NCI-H510A (cell line): ENCODE measurements at regions not wholly inside any gene's neighbourhood (a gene's known extent, or its start where the extent isn't known, plus 50 kb on each side); places are given as distances from the start of the nearest gene placed in this dataset.

Source experiments
- DNase-seq: peaks from one replicate; lab custom pipeline; 2025; lab: John Stamatoyannopoulos, UW

- no peak for DNase-seq
Measured at GRCh38 chr5:121199216-121199999, 652.3 kb upstream of the FTMT start.

GRCh38 chr5:121218086-121218485, 633.6 kb upstream of the FTMT start:
- no peak for DNase-seq

- no peak for DNase-seq
Measured at GRCh38 chr5:121221483-121221882, 630.2 kb upstream of the FTMT start.

- no peak for DNase-seq
Measured at GRCh38 chr5:121226765-121227164, 624.9 kb upstream of the FTMT start.

- DNase-seq: no peak
Measured at GRCh38 chr5:121239951-121240350, 611.7 kb upstream of the FTMT start.

GRCh38 chr5:121246971-121247370, 604.7 kb upstream of the FTMT start:
- no peak for DNase-seq

GRCh38 chr5:121251954-121252353, 599.7 kb upstream of the FTMT start:
- no peak for DNase-seq

DNA sequence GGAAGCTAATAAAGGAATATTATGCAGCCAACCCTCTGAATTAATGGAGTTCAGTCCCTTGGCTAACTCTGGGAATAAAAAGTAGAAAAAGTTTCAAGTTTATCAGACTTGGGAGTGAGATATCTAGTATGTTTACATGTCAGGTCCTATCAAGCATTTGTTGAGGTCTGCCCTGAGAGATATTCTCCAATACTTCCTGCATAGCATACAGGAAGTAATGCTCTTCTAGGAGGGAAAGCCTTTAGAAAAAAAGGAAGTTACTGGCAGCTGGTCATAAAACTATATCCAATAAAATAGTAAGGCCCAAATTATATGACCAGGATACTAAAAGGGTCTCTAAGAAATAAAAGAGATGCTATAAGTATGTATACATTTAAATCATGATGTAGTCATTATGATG, 594.1 kb upstream of the FTMT start:
- DNase-seq: no peak

GRCh38 chr5:121263456-121263855, 588.2 kb upstream of the FTMT start:
- DNase-seq: no peak

DNA sequence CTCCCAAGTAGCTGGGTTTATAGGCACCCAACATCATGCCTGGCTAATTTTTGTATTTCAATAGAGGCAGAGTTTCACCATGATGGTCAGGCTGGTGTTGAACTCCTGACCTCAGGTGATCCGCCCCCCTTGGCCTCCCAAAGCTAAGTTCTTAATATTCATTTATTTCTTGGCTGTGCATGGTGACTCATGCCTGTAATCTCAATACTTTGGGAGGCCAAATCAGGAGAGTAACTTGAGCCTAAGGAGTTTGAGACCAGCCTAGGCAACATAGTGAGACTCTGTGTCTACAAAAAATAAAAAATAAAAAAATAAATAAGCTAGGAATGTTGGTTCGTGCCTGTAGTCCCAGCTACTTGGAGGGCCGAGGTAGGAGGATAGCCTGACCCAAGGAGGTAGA, 587.1 kb upstream of the FTMT start:
- DNase-seq: no peak

- DNase-seq: no peak
Measured at GRCh38 chr5:121271546-121271945, 580.1 kb upstream of the FTMT start.

DNA sequence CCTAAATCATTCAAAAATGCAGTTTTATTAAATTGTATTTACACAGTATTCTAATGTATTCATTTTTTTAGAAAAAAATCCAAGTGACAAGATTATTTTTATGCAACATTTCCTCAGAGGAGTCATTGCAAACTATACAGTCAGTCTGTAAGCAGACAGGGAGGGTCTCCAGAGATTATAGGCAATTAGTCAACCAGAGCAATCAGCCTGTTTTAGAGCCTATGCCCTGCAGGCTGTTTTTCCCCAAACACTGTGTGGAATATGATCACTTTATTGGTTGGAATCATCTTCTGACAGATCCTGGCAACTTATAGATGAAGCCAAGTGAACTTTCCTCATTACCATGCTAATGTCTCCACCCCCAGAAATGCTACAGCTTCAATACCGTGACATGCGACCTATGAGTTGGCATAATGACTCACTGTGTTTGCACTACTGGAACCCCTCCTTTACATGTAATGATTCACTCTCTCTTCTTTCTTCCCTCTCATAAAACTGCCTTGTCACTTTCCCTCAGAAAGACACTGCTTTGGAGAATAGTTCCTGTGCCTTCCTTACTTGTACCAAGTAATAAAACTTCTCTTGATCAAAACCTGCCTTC, 577.7 kb upstream of the FTMT start:
- no peak for DNase-seq

DNA sequence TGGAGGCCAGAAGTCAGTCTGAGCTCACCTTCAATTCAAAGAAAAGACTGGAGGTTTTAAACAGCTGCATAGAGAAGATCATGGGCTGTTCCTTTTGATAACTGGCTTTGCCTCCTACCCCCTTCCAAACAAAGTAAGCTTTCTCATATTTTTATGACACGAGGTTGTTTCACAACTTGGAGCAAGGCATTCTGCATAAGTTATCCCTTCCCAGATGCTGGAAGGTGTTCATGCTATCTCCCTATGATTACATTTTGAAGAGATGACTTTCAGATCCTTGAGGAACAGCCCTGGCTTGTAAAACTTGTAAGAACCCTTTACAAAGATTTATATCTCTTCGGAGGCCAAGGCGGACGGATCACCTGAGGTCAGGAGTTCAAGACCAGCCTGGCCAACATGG, 571.9 kb upstream of the FTMT start:
- DNase-seq: no peak

DNA sequence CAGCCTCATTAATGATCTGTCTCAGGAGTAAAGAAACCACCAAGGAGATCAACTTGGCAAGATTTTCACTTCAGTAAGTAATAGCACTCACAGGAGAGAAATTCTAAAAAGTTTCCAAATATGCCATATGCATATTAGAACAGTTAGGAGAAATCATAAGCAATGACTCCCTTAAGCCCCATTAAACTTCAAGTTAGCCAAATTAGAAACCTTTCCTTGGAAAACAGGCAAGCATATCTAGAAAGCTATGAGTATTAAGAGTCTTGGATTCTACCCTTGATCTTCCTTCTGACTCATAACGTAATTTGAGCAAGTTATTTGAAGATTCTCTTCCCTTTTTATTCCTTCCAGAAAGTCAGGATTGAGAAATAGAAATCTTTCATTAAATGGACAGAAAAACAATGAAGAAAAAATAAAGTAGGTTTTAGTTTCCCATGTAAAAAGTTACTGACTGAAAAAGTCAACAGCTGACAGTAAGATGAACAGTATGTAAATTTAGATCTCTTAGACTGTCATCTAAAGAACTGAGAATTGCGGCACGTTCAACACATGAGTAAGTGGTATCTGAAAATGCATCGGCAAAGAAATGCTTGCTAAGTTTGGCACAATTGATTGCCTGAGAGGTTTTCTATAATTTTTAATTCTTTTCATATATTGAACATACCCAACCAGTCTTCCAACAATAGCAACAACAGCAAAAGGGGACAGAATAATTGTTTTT, 565.7 kb upstream of the FTMT start:
- DNase-seq: no peak

- DNase-seq: no peak
Measured at GRCh38 chr5:121288781-121289180, 562.9 kb upstream of the FTMT start.

DNA sequence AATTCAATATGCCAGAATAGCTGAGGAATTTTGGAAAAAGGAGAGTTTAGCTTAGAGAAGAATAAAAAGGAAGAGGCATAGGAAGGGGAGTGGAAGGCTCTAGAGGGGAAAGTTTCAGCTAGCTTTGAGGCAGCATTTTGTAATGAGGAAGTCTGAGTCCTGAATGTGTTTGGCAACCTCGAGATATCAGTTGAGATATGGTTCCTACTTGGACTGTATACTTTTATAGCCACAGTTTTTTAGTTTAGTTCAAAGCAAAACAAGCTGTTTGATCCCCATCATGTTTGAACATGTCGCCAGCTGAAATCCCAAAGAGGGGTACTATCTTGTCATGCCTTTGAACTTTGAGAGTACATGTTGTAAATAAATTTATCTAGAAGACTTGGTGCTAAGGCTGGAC, 559.0 kb upstream of the FTMT start:
- DNase-seq: no peak

GRCh38 chr5:121296356-121296755, 555.3 kb upstream of the FTMT start:
- DNase-seq: no peak

GRCh38 chr5:121299153-121299552, 552.5 kb upstream of the FTMT start:
- DNase-seq: no peak

DNA sequence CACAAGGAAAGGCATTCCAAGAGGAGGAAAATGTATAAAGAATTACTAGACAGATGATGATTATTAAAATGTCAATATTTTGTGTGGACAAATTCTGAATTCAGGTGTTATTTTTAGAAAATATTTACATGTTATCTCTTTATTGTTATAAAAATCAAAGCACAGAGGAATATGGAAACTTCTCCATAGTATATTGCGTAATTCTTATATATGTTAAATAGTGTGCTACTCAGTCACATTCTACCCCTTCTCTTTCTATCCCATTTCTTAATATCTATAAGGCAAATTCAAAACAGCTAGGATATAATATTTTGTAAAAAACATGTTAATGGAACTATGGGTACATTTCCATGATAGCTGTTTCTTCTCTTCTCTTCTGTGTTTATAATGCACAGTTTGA, 546.8 kb upstream of the FTMT start:
- no peak for DNase-seq

DNA sequence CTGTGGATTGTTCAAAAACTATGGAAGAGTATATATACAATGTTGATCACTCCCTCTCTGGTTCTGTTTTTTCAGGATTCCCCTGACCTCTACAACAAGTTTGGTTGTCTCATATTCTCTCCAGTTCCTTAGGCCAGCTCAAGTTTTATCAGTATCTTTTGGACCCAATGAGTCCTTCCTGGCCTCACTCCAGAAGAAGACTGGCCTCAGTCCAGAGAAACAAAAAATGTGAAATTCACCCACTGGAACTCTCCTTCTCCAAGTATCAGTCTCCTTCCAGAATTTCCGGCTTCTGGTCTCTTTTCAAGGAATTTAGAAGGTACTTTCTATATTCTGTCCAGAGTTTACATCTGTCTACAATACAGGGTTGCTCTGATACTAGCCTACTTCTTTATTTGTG, 537.8 kb upstream of the FTMT start:
- DNase-seq: no peak

DNA sequence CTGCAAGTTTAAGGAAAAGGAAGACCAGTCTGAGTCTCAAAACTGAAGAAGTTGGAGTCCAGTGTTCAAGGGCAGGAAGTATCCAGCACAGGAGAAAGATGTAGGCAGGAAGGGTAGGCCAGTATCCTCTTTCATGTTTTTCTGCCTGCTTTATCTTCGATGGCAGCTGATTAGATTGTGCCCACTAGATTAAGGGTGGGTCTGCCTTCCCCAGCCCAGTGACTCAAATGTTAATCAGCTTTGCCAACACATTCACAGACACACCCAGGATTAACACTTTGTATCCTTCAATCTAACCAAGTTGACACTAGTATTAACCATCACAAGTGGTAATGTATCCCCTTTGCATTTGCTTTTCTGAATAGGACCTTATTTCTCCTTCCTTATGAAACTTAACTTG, 535.9 kb upstream of the FTMT start:
- DNase-seq: no peak

- no peak for DNase-seq
Measured at GRCh38 chr5:121319292-121319691, 532.4 kb upstream of the FTMT start.

DNA sequence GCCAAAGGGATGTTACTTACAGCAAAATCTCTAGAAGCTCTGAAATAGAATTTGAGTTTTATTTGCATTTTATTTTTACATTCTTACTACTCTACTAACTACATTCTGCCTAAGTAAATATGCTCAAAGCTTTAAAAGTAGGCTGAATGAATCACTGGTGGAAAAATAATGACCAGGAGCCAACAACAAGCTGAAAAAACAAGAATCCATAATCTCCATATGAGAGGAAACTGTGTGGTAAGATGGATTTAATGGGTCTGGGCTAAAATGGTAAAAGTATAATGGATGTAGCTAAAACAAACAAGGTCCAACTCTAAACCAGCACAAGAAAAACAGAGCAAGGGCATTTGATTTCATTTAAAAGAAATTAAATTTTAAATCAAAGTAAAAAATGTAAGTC, 525.8 kb upstream of the FTMT start:
- no peak for DNase-seq
